Common myeloid progenitor, CD34-positive (primary cell): ENCODE measurements at regions not wholly inside any gene's neighbourhood (a gene's known extent, or its start where the extent isn't known, plus 50 kb on each side); places are given as distances from the start of the nearest gene placed in this dataset.

Source experiments
- CTCF ChIA-PET: fragments of 350-600 bp; sonication (Branson Sonifier 250); formaldehyde crosslinking; loops from one replicate; lab custom pipeline; 2021; ENCODE audit warnings: antibody characterized with exemption; lab: Charles Lee
- POLR2A ChIA-PET: fragments of 350-600 bp; sonication (Branson Sonifier 250); formaldehyde crosslinking; loops from one replicate; lab custom pipeline; 2021; ENCODE audit warnings: antibody characterized with exemption; lab: Charles Lee
- DNase-seq, 3 donors: peaks; one replicate each; pipeline versions ENCODE4 v3.0.0 to v3.0.0-alpha.2; 2013
- H3K27ac ChIP-seq, 2 experiments: 1 replicate in 1 of 2; 2 replicates in 1 of 2; pipeline ENCODE4 v1.7.0; 2013; ENCODE audit warnings: inconsistent platforms in 2 of 2, low read length in 2 of 2, mild to moderate bottlenecking in 2 of 2, low read depth in 1 of 2, moderate library complexity in 1 of 2; ENCODE audit not compliant: severe bottlenecking in 2 of 2, insufficient read depth in 1 of 2, poor library complexity in 1 of 2
- H3K27me3 ChIP-seq, 5 experiments: replicated peaks in 2 of 5; 1 replicate in 3 of 5; 2 replicates in 2 of 5; pipeline versions ENCODE4 v1.6.1 to v1.7.0; 2013; ENCODE audit warnings: low read length in 4 of 5, mild to moderate bottlenecking in 2 of 5, moderate library complexity in 2 of 5, inconsistent platforms in 1 of 5; ENCODE audit not compliant: insufficient read depth in 5 of 5, control insufficient read depth in 4 of 5
- H3K36me3 ChIP-seq, 4 experiments: 1 replicate in 2 of 4; 2 replicates in 2 of 4; pipeline versions ENCODE4 v1.6.1 to v1.7.0; 2013; ENCODE audit warnings: low read length in 3 of 4, control low read depth in 1 of 4, mild to moderate bottlenecking in 1 of 4; ENCODE audit not compliant: control insufficient read depth in 4 of 4, insufficient read depth in 4 of 4
- H3K4me1 ChIP-seq, 4 experiments: 1 replicate in 3 of 4; 2 replicates in 1 of 4; pipeline versions ENCODE4 v1.6.1 to v1.7.1; 2013; ENCODE audit warnings: low read length in 3 of 4, mild to moderate bottlenecking in 3 of 4, control low read depth in 1 of 4, inconsistent platforms in 1 of 4, moderate library complexity in 1 of 4; ENCODE audit not compliant: control insufficient read depth in 4 of 4, insufficient read depth in 4 of 4; ENCODE audit errors: control extremely low read depth in 1 of 4
- H3K4me3 ChIP-seq, 7 experiments: 1 replicate in 4 of 7; 2 replicates in 3 of 7; pipeline versions ENCODE4 v1.5.1 to v1.7.0; 2013; ENCODE audit warnings: mild to moderate bottlenecking in 7 of 7, low read length in 6 of 7, moderate library complexity in 6 of 7, inconsistent platforms in 2 of 7, low read depth in 2 of 7, control low read depth in 1 of 7; ENCODE audit not compliant: insufficient read depth in 4 of 7, control insufficient read depth in 1 of 7; ENCODE audit errors: extremely low read depth in 1 of 7
- H3K9me3 ChIP-seq, 5 experiments: 1 replicate in 4 of 5; 2 replicates in 1 of 5; pipeline versions ENCODE4 v1.6.1 to v1.7.1; 2013; ENCODE audit warnings: low read length in 4 of 5, mild to moderate bottlenecking in 2 of 5, inconsistent platforms in 1 of 5, low read depth in 1 of 5, moderate library complexity in 1 of 5; ENCODE audit not compliant: control insufficient read depth in 4 of 5, insufficient read depth in 2 of 5; ENCODE audit errors: control extremely low read depth in 1 of 5
- WGBS: methylation state at CpG from one replicate; pipeline ENCODE4 v1.1.5; 2013; ENCODE audit not compliant: insufficient coverage; 5-methylcytosine and 5-hydroxymethylcytosine counted together

- H3K27me3 ChIP-seq: no peaks in the 10 kb centered on the region
- no peak overlapping the region for H3K4me3 ChIP-seq
- no peak for DNase-seq
- no peaks in the 10 kb centered on the region for H3K9me3 ChIP-seq
- 80% methylated on average over 1 of the region's 3 CpGs for WGBS
- H3K4me1 ChIP-seq: no peaks in the 10 kb centered on the region
- H3K36me3 ChIP-seq: no peaks in the 10 kb centered on the region
- ChIA-PET CTCF (no interaction called here), POLR2A (no interaction called here)
- no peak overlapping the region for H3K27ac ChIP-seq
Measured at GRCh38 chr18:25686960-25687500, 335.1 kb upstream of the ZNF521 start.

GRCh38 chr18:25685088-25685487 lies 333.1 kb upstream of the ZNF521 start:
- WGBS: 93% methylated on average over 4 of the region's 4 CpGs
- Histone ChIP-seq H3K27me3 (no peaks in the 10 kb centered on the region), H3K4me3 (no peak overlapping the region), H3K27ac (no peak overlapping the region), H3K36me3 (no peaks in the 10 kb centered on the region), H3K9me3 (no peaks in the 10 kb centered on the region), H3K4me1 (no peaks in the 10 kb centered on the region)
- no peak for DNase-seq
- ChIA-PET CTCF (interaction anchor here (0.6 kb wide), 1 partner anchor 956 kb away, joined by 3 read pairs; no protein-coding TSS in a partner anchor), POLR2A (no interaction called here)

- POLR2A ChIA-PET: no interaction called here
- Histone ChIP-seq H3K27ac (no peak overlapping the region), H3K4me3 (no peak overlapping the region), H3K4me1 (no peaks in the 10 kb centered on the region), H3K36me3 (no peaks in the 10 kb centered on the region), H3K27me3 (no peaks in the 10 kb centered on the region), H3K9me3 (no peaks in the 10 kb centered on the region)
- DNase-seq: no peak
- CTCF ChIA-PET: no interaction called here
- 90% methylated on average over 2 of the region's 2 CpGs for WGBS
Measured at GRCh38 chr18:25679491-25679890, 327.5 kb upstream of the ZNF521 start.

GRCh38 chr18:25678221-25678620 lies 326.3 kb upstream of the ZNF521 start:
- ChIA-PET CTCF (no interaction called here), POLR2A (interaction anchor here (0.5 kb wide), 1 partner anchor 16 kb away, joined by 3 read pairs; no protein-coding TSS in a partner anchor)
- Histone ChIP-seq H3K9me3 (no peaks in the 10 kb centered on the region), H3K27me3 (no peaks in the 10 kb centered on the region), H3K36me3 (no peaks in the 10 kb centered on the region), H3K27ac (no peak overlapping the region), H3K4me3 (no peak overlapping the region), H3K4me1 (no peaks in the 10 kb centered on the region)
- DNase-seq: no peak
- WGBS: no CpG with 5 or more reads among the region's 4 CpGs

- no peaks in the 10 kb centered on the region for H3K4me1 ChIP-seq
- ChIA-PET POLR2A (no interaction called here), CTCF (no interaction called here)
- DNase-seq: no peak
- no peaks in the 10 kb centered on the region for H3K27me3 ChIP-seq
- 97% methylated on average over 8 of the region's 8 CpGs for WGBS
- H3K27ac ChIP-seq: no peak overlapping the region
- H3K9me3 ChIP-seq: peaks cover 0 to 2% (median 0%) of the 10 kb centered on the region in 5 experiments
- no peak overlapping the region for H3K4me3 ChIP-seq
- H3K36me3 ChIP-seq: no peaks in the 10 kb centered on the region
Measured at GRCh38 chr18:25675123-25675850, 323.3 kb upstream of the ZNF521 start.

GRCh38 chr18:25674183-25674582 lies 322.2 kb upstream of the ZNF521 start:
- no peak overlapping the region for H3K4me3 ChIP-seq
- no peak overlapping the region for H3K27ac ChIP-seq
- ChIA-PET POLR2A (no interaction called here), CTCF (no interaction called here)
- H3K4me1 ChIP-seq: no peaks in the 10 kb centered on the region
- WGBS: no CpG with 5 or more reads among the region's 1 CpG
- no peaks in the 10 kb centered on the region for H3K36me3 ChIP-seq
- no peaks in the 10 kb centered on the region for H3K27me3 ChIP-seq
- DNase-seq: no peak
- H3K9me3 ChIP-seq: peaks cover 0 to 2% (median 0%) of the 10 kb centered on the region in 5 experiments

- ChIA-PET CTCF (no interaction called here), POLR2A (no interaction called here)
- DNase-seq: no peak
- no peaks in the 10 kb centered on the region for H3K36me3 ChIP-seq
- H3K27me3 ChIP-seq: no peaks in the 10 kb centered on the region
- H3K4me3 ChIP-seq: no peak overlapping the region
- 94% methylated on average over 4 of the region's 4 CpGs for whole genome bisulfite sequencing
- H3K4me1 ChIP-seq: no peaks in the 10 kb centered on the region
- no peak overlapping the region for H3K27ac ChIP-seq
- H3K9me3 ChIP-seq: peaks cover 0 to 2% (median 0%) of the 10 kb centered on the region in 5 experiments
Measured at GRCh38 chr18:25672490-25672889, 320.5 kb upstream of the ZNF521 start.
